ENCODE measurements at regions not wholly inside any gene's neighbourhood (a gene's known extent, or its start where the extent isn't known, plus 50 kb on each side); places are given as distances from the start of the nearest gene placed in this dataset.

DNA sequence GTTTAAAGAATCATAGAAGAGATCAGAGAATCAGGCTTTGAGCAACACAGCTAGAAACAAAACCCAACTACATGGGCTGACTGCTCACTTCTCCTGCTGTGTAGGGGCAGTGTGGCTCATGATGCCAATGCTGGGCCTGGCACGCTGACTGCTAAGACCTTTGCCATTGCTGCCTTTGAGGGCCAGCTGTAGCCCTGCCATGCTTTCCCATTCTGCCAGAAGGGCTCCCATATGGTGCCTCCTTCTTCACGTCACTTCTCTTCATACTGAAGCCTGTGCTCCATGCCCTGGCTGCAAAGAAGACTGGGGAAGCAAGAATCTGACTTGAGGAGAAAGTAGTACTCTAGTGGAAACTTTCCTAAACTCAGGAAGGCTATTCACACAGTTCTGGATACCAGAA is 232.9 kb downstream of the UTP18 start:
- DNase-seq, result no peak

- no peak for DNase-seq
Observed at GRCh38 chr17:51496378-51496777, 236.0 kb downstream of the UTP18 start.

GRCh38 chr17:51499897-51500296 is 239.6 kb downstream of the UTP18 start:
- no peak for DNase-seq

DNA sequence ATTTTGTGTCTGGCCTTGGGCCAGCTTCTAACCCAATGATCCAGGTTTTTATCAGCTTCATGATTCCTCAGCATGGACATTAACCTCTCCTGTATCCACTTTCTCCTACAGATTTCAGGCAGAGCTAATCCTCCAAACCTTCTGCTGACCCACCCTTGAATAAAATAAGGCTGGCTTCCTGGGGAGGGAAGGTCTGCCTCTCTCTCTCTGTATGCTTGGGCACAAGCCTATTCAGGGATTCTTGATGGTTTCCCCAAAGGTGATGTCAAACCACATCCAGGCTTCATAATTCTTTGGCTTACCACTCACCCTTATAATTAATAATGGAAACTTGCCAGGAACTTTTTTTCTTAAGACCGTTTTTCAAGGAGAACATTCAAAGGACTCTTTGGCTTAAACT is 240.1 kb downstream of the UTP18 start:
- no peak for DNase-seq

GRCh38 chr17:51505450-51505849 is 245.1 kb downstream of the UTP18 start:
- no peak for DNase-seq

DNA sequence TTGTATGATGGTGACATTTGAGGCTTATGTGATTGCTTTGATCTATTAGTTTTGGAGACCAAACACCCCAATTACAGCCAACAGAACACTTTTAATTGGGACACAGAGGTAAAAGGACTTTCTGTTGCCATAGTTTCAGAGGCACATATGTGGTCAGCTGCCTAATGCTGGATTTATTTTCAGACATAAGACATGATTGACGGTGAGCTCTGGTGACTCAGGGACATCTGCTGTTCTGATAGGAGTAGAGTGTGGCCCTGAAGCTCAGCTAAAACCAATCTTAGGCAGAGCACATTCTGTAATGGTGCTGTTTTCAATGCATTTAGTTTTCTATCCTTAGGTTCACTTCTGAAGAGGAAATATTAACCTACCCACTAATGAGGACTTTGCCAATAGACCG is 247.1 kb downstream of the UTP18 start:
- DNase-seq, result no peak

- no peak for DNase-seq
Observed at GRCh38 chr17:51508048-51508447, 247.7 kb downstream of the UTP18 start.

DNA sequence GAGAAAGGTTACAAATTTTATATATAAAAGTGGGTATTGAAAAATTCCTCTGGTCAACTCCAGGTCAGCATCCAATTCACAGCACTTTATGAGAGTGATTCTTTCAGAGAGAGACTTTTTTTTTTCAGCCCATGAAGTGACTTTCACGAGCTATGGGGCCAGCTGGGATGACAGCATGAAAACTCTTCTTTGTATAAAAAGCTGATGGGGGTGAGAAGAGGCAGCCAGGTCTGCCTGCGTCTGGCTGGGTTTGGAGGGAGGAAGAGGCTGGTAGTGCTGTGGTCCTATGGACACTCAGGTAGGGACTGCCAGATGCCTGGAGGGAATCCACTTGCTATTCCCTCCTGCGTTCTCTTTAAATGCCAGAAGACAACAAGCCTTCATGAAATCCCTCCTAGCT is 250.6 kb downstream of the UTP18 start:
- no peak for DNase-seq

DNA sequence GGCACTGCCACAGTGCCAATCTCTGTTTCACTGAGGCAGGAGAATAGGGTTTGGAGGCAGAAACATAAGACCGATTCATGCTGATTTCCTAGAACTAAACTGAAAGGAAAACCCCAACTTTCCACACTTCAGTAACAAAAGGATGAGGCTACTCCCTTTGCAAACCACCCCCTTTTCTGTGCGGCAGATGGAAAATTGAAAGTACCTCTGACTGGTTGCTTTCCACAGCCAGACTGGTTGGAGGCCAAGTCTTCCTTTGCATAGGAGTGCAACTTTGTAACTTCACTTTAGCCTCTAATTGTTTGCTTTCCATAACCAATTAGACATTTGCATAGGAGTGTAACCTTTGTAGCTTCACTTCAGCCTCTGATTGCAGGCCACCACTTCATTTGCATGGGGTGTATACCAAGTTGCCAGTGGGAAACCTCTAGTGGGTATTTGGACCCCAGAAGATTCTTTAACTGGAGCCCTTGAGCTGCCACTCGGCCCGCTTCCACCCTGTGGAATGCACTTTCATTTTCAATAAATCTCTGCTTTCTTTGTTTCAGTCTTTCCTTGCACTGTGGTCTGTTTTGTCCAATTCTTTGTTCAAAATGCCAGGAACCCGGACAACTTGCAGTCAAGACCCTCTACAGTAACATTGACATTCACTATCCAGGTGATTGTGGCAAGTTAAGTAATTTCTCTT is 252.0 kb downstream of the UTP18 start:
- DNase-seq, result no peak

DNA sequence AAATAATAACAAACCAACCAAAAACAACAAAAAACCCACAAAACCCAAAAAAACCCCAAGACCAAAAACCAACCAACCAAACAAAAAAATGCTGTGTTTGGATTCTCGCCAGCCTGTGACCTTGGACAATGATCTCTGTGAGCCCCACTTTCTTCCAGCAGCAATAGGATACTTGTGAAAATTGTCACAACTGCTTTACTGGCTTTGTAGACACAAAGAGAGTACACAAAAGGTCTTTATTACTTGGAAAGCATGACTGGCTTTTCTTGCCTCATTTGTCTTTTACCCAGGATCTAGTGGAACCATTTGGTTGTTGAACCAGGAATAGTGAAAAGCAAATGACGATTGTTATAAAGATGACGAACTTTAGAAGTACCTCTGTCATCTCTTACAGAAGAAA is 256.6 kb downstream of the UTP18 start:
- DNase-seq, result no peak

- DNase-seq, result no peak
Observed at GRCh38 chr17:51524524-51524923, 264.2 kb downstream of the UTP18 start.

DNA sequence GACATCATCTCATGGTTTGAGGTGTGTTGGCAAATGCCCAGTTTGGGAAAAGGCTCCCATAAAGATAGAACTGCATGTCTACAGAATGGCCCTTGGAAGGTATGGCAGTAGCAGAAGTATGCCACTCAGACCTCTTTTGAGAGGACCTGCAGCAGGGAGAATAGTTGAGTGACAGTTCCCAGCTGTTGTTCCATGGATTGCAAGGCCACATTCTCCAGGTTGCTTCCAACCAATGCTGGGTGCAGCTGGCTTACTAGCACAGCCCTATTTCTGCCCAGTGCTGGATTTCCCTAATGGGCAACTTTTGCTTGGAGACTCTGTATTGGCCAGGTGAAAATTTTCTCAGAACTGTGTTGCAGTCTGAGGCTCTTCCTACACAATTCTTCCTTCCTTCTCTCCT is 266.2 kb downstream of the UTP18 start:
- no peak for DNase-seq

DNA sequence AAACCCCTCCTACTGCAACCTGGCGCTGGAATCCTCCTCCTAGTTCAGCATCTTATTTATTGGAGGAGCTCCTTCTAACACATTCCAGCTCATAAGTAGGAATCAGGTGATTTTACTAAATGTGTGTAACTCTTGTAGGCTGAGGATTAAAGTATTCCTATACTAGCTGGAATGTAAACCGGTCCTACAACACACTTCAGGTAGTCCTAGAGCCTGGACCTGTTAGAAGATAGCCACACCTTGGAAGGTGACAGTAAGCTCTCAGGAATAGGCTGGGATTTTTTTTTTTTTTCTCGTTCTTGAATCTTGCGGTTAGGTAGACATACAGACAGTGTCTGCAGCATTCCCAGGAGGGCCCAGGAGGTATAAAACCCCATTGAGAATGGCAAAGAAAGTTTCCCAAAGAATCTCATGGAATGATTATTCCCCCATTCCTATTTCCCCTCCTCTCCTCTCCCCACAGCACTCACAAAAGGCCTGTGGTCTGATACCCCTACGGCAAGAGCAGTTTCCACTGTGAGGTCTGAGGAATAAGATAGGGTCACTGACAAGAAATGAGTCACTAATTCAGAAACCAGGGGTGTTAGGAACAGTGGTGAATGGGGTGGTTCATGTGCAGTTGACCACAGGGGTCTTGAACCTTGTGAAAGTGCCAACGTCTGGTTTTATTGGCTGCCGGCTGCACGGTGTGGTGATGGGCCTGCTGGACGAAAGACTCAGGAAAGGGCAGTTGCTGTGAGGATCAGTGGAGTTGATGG is 267.1 kb downstream of the UTP18 start:
- DNase-seq, result no peak

DNA sequence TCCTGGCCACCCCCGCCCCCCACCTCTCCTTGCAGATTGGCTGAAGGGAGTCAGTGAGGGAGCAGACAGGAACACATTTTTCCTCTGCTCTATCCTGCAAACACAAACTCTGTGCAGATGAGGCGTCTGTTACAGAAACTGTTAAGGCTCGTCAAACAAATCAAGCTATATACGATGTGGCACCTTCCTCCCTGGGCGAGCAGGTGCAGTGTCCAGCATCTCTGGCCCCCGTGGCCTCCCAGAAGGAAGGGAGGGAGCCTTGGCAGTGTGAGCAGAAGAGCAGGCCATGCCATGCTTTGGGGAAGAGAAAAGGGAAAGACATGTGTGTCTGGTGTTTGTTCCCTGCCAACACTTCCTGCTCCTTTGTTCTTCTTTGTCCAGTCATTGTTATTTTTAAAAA is 267.8 kb downstream of the UTP18 start:
- no peak for DNase-seq

GRCh38 chr17:51533219-51533618 is 272.9 kb downstream of the UTP18 start:
- no peak for DNase-seq

DNA sequence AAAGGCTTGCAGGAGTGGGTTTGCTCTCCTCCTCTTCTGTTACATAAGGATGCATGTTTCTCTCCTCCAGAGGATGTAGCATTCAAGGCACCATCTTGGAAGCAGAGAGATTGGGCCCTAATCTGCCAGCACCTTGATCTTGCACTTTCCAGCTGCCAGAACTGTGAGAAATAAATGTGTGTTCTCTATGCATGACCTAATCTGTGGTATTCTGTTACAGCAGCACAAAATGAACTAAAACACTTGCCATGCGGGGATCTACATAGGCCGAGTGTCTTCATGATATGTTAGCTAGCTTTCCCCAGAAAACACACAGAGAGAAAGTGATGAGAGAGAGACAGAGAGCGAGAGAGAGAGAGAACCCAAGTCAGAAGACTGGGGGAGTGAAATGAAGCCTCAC is 273.5 kb downstream of the UTP18 start:
- peak; percentile 14 for DNase-seq

GRCh38 chr17:51536627-51537026 is 276.3 kb downstream of the UTP18 start:
- no peak for DNase-seq

DNA sequence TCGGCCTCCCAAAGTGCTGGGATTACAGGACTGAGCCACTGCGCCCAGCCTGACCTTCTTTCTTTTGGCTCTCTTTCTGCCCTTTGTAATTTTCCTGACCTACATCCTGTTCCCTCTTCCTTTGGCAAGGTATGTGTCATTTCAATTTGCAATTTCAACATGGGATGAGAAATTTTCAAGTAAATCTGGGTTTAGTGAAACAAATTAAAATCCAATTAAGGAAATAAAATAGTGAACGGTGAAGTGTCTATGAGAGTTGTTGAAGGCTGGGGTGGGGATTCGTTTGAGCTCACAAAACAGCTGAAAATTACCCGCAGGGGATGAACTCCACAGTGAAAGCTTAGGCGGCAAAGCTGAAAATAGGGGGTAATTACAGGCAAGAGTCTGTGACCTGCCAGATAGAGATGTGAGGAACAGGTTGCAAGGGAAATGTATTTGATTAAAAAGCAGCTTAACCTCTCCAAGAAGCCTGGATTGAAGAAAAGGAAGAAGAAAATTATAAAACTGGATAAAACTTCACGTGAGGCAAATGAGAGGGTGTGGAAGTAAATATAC is 277.7 kb downstream of the UTP18 start:
- DNase-seq, result no peak

DNA sequence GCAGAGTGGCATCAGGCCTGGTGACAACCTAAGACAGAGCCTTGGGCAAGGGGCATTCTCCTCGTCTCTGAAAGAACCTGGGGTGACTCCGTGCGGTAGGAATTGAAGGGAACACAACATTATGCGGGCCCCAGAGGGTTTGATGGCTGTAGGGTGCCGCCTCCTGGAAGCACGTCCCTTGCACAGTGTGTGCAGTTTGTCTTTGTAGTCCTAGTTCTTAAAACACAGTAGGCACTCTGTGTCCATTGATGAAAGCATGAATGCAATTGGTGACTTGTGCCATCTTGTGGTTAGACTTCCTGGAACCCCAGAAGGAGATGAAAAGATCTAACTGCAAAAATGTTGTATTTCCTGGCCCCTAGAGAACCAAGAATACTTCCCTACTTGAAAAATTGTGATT is 279.8 kb downstream of the UTP18 start:
- no peak for DNase-seq

DNA sequence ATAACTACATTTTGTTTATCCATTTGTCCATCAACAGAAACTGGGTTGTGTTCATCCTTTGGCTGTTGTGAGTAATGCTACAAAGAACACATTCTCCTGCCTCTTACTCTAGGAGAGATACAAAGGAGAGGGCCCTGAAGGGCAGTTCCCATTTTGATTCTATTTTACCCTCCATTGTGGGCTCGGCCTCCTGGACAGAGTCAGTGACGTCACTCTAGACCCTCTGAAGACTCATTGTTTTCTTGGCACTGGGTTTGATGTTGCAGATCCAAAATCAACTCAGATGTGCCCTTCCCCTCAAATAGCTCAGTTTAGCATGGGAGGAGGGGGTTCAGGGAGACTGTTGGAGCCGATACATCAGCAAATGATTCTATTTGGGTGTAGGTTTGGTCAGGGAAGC is 280.9 kb downstream of the UTP18 start:
- no peak for DNase-seq

DNA sequence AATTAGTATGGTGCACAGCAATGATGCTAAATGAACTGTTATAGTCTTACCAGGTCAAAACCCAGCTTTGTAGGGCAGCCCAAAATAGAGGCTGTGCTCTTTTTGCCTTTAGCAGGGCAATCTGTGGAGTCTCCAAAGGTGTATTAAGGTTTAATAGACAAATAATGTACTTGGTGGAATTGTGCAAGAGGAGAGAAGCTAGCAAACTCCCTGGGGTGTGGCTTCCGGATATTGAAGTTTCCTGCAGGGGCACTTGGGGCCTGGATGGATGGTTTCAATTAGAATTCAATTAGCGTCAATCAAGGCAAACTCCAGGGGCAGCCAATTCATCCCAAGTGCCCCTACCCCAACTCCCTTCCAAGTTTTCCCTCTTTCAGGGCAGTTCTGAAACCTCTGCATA is 285.8 kb downstream of the UTP18 start:
- no peak for DNase-seq

DNA sequence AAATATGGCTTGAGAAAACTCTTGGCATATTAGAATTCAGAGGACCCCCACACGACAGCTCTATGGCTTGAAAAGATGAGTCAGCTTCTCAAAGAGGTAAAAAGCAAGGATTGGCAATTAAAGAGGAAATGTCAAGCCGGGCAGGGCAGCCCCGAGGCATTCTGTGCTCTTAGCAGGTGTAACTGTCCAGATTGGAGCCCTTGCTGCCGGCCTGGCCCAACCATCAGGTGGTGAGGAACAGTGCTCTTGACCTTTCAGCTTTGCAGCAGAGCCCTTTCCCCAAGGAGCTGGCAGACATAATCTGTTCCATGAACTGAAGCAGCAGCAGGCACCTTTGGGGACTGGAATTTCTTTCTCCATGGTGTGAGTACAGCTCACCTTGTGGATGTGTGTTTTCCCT is 287.8 kb downstream of the UTP18 start:
- no peak for DNase-seq

DNA sequence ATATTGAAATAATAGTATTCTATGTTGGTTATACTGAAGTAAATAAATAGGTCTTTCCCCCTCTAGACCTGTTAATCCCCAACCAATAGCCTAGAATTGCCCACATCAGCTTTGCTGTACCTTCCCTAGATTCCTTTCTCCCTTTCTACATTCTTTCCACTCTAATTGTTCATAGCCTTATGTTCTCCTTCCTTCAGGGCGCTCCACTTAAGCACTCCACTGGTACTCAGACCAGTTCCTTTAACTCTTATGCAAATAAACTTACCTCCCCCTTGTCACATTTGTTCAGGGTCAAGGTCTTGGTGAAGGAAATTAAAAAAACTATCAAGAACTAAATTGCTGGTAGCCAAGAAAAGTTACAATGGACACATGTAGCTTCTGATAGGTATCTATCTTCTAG is 294.8 kb downstream of the UTP18 start:
- no peak for DNase-seq

DNA sequence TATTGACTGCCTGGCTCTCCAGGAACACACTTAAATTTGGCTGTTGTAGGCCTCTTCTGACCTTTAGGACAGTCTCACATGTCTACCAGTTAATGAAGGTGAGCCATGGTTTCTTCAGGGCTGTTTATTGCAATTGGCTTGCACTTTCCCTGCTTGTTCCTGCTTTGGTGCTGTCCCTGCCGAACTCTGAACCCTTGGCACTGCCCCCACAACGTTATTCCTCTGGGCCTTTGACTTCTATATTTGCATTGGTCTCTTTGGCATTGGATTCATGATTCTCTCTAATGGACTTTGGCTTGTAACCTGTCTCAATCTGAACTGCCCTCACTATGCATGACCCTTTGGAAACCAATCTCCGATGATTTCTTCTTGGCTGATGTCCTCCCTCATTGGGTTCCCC is 299.4 kb downstream of the UTP18 start:
- no peak for DNase-seq
